Right ventricle myocardium superior (tissue), 1 donor: ENCODE measurements at regions not wholly inside any gene's neighbourhood (a gene's known extent, or its start where the extent isn't known, plus 50 kb on each side); places are given as distances from the start of the nearest gene placed in this dataset.

Experiments used
- ATAC-seq: fragments of 200-7000 bp; cut with Tn5 transposase; one replicate; pipeline ENCODE4 v1.9.1; 2020; ENCODE audit warnings: mild to moderate bottlenecking; ENCODE audit not compliant: poor library complexity
- DNase-seq: peaks from one replicate; pipeline ENCODE4 v3.0.0-alpha.2; 2020
- intact Hi-C: fragments of 100-400 bp; cut with DNase I; formaldehyde crosslinking; loops from one replicate; pipeline ENCODE4 v1.11.2; 2022
- donor health status: DM: no; HTN: yes; CAD: no; lungs with severe emphysema.

GRCh38 chr6:90715093-90715655 is 128.3 kb upstream of the MAP3K7 start:
- intact Hi-C loops, result no loop called here
- ATAC-seq (no peak), DNase-seq (no peak)

- no peak for ATAC-seq
- intact Hi-C loops, result no loop called here
These were observed 127.4 kb upstream of the MAP3K7 start for GRCh38 chr6:90714319-90714718.

GRCh38 chr6:90712114-90712513 is 125.2 kb upstream of the MAP3K7 start:
- intact Hi-C loops, result no loop called here
- no peak for DNase-seq
- no peak for ATAC-seq

More at GRCh38 chr6:90714319-90714718, 127.4 kb upstream of the MAP3K7 start:
- no peak for DNase-seq

GRCh38 chr6:90709431-90709996 is 122.6 kb upstream of the MAP3K7 start:
- no peak for ATAC-seq
- intact Hi-C loops, result no loop called here
- DNase-seq, result no peak

GRCh38 chr6:90708206-90708737 is 121.4 kb upstream of the MAP3K7 start:
- ATAC-seq (no peak), DNase-seq (no peak)
- intact Hi-C loops, result no loop called here

- DNase-seq (no peak), ATAC-seq (no peak)
- intact Hi-C loops, result no loop called here
These were observed 120.4 kb upstream of the MAP3K7 start for GRCh38 chr6:90707246-90707645.

GRCh38 chr6:90703336-90703735 is 116.5 kb upstream of the MAP3K7 start:
- no peak for ATAC-seq

GRCh38 chr6:90701926-90702325 is 115.1 kb upstream of the MAP3K7 start:
- DNase-seq (no peak), ATAC-seq (no peak)
- intact Hi-C loops, result no loop called here

More at GRCh38 chr6:90703336-90703735, 116.5 kb upstream of the MAP3K7 start:
- intact Hi-C loops, result no loop called here
- DNase-seq, result no peak

GRCh38 chr6:90701146-90701781 is 114.4 kb upstream of the MAP3K7 start:
- DNase-seq (no peak), ATAC-seq (no peak)
- intact Hi-C loops, result no loop called here

GRCh38 chr6:90695316-90695715 is 108.4 kb upstream of the MAP3K7 start:
- ATAC-seq (no peak), DNase-seq (no peak)
- intact Hi-C loops, result no loop called here

GRCh38 chr6:90694802-90695201 is 107.9 kb upstream of the MAP3K7 start:
- ATAC-seq (no peak), DNase-seq (no peak)
- intact Hi-C loops, result no loop called here

- DNase-seq (no peak), ATAC-seq (no peak)
- intact Hi-C loops, result no loop called here
These were observed 105.0 kb upstream of the MAP3K7 start for GRCh38 chr6:90691823-90692222.

- DNase-seq (no peak), ATAC-seq (no peak)
- intact Hi-C loops, result no loop called here
These were observed 102.3 kb upstream of the MAP3K7 start for GRCh38 chr6:90689172-90689571.

GRCh38 chr6:90687775-90688380 is 101.0 kb upstream of the MAP3K7 start:
- intact Hi-C loops, result no loop called here
- ATAC-seq (no peak), DNase-seq (no peak)

- intact Hi-C loops, result no loop called here
- ATAC-seq (no peak), DNase-seq (no peak)
These were observed 95.0 kb upstream of the MAP3K7 start for GRCh38 chr6:90681863-90682262.

- ATAC-seq (peak; percentile 77), DNase-seq (no peak)
- intact Hi-C loops, result no loop called here
These were observed 91.3 kb upstream of the MAP3K7 start for GRCh38 chr6:90678049-90678779.

GRCh38 chr6:90677440-90677839 is 90.6 kb upstream of the MAP3K7 start:
- no peak for DNase-seq
- no peak for ATAC-seq
- intact Hi-C loops, result no loop called here

- no peak for DNase-seq
- intact Hi-C loops, result no loop called here
- no peak for ATAC-seq
These were observed 89.8 kb upstream of the MAP3K7 start for GRCh38 chr6:90676516-90677300.
